Endothelial cell (in vitro differentiated cells): ENCODE measurements at regions not wholly inside any gene's neighbourhood (a gene's known extent, or its start where the extent isn't known, plus 50 kb on each side); places are given as distances from the start of the nearest gene placed in this dataset.

Experiments used
- DNase-seq: peaks from one replicate; pipeline ENCODE4 v3.0.0; 2021; ENCODE audit warnings: low spot score
- H3K27ac Mint-ChIP-seq: one replicate; pipeline ENCODE4 v1.8.0; 2021; ENCODE audit warnings: mixed read lengths, inconsistent platforms; ENCODE audit not compliant: unreplicated experiment
- H3K27me3 Mint-ChIP-seq: one replicate; pipeline ENCODE4 v1.8.0; 2021; ENCODE audit warnings: mild to moderate bottlenecking, moderate library complexity, mixed read lengths, inconsistent platforms; ENCODE audit not compliant: unreplicated experiment
- H3K36me3 Mint-ChIP-seq: one replicate; pipeline ENCODE4 v1.8.0; 2021; ENCODE audit warnings: mild to moderate bottlenecking, low read depth, mixed read lengths, inconsistent platforms; ENCODE audit not compliant: unreplicated experiment
- H3K4me1 Mint-ChIP-seq: one replicate; pipeline ENCODE4 v1.8.0; 2021; ENCODE audit warnings: mild to moderate bottlenecking, mixed read lengths, inconsistent platforms; ENCODE audit not compliant: unreplicated experiment
- H3K4me3 Mint-ChIP-seq: one replicate; pipeline ENCODE4 v1.8.0; 2021; ENCODE audit warnings: mild to moderate bottlenecking, mixed read lengths, inconsistent platforms; ENCODE audit not compliant: unreplicated experiment
- H3K9me3 Mint-ChIP-seq: one replicate; pipeline ENCODE4 v1.8.0; 2021; ENCODE audit warnings: mixed read lengths, inconsistent platforms; ENCODE audit not compliant: unreplicated experiment
- TF ChIP-seq, protein P1 (sequence below): fragments of 200-600 bp; sonication (generic); IDR thresholded peaks from one replicate; pipeline ENCODE4 v1.5.0; 2021; ENCODE audit warnings: antibody characterized with exemption; ENCODE audit not compliant: unreplicated experiment

GRCh38 chr6:102981490-102982015 is 1588.0 kb downstream of the GRIK2 start:
- TF ChIP-seq, protein P1, sequence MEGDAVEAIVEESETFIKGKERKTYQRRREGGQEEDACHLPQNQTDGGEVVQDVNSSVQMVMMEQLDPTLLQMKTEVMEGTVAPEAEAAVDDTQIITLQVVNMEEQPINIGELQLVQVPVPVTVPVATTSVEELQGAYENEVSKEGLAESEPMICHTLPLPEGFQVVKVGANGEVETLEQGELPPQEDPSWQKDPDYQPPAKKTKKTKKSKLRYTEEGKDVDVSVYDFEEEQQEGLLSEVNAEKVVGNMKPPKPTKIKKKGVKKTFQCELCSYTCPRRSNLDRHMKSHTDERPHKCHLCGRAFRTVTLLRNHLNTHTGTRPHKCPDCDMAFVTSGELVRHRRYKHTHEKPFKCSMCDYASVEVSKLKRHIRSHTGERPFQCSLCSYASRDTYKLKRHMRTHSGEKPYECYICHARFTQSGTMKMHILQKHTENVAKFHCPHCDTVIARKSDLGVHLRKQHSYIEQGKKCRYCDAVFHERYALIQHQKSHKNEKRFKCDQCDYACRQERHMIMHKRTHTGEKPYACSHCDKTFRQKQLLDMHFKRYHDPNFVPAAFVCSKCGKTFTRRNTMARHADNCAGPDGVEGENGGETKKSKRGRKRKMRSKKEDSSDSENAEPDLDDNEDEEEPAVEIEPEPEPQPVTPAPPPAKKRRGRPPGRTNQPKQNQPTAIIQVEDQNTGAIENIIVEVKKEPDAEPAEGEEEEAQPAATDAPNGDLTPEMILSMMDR: no peak
- Mint-ChIP-seq H3K36me3 (no peaks in the 10 kb centered on the region), H3K27me3 (no peaks in the 10 kb centered on the region), H3K4me3 (no peak overlapping the region), H3K4me1 (no peaks in the 10 kb centered on the region), H3K27ac (no peak overlapping the region), H3K9me3 (no peaks in the 10 kb centered on the region)
- DNase-seq: no peak

- no peaks in the 10 kb centered on the region for H3K4me1 Mint-ChIP-seq
- no peak overlapping the region for H3K4me3 Mint-ChIP-seq
- H3K9me3 Mint-ChIP-seq: no peaks in the 10 kb centered on the region
- no peak overlapping the region for H3K27ac Mint-ChIP-seq
- no peaks in the 10 kb centered on the region for H3K27me3 Mint-ChIP-seq
- H3K36me3 Mint-ChIP-seq: no peaks in the 10 kb centered on the region
- TF ChIP-seq, protein P1: no peak
- DNase-seq: no peak
These were observed 1587.4 kb downstream of the GRIK2 start for GRCh38 chr6:102980951-102981350.

- H3K27me3 Mint-ChIP-seq: no peaks in the 10 kb centered on the region
- H3K4me1 Mint-ChIP-seq: no peaks in the 10 kb centered on the region
- TF ChIP-seq, protein P1: no peak
- no peaks in the 10 kb centered on the region for H3K9me3 Mint-ChIP-seq
- H3K4me3 Mint-ChIP-seq: no peak overlapping the region
- no peak overlapping the region for H3K27ac Mint-ChIP-seq
- H3K36me3 Mint-ChIP-seq: no peaks in the 10 kb centered on the region
- DNase-seq: no peak
These were observed 1568.4 kb downstream of the GRIK2 start for GRCh38 chr6:102961902-102962301.

- Mint-ChIP-seq H3K4me3 (no peak overlapping the region), H3K4me1 (peaks cover 24% of the 10 kb centered on the region), H3K27ac (no peak overlapping the region), H3K9me3 (no peaks in the 10 kb centered on the region), H3K36me3 (no peaks in the 10 kb centered on the region), H3K27me3 (no peaks in the 10 kb centered on the region)
- TF ChIP-seq, protein P1: no peak
- no peak for DNase-seq
These were observed 1557.5 kb downstream of the GRIK2 start for GRCh38 chr6:102950967-102951366.

GRCh38 chr6:102944475-102944874 is 1551.0 kb downstream of the GRIK2 start:
- TF ChIP-seq, protein P1: no peak
- H3K36me3 Mint-ChIP-seq: no peaks in the 10 kb centered on the region
- no peaks in the 10 kb centered on the region for H3K9me3 Mint-ChIP-seq
- no peak overlapping the region for H3K4me3 Mint-ChIP-seq
- no peak overlapping the region for H3K27ac Mint-ChIP-seq
- H3K4me1 Mint-ChIP-seq: peaks cover 17% of the 10 kb centered on the region
- no peak for DNase-seq
- H3K27me3 Mint-ChIP-seq: no peaks in the 10 kb centered on the region
